ENCODE measurements at regions not wholly inside any gene's neighbourhood (a gene's known extent, or its start where the extent isn't known, plus 50 kb on each side); places are given as distances from the start of the nearest gene placed in this dataset. TPM values are rescaled to one million over a fixed set of nuclear protein-coding genes. Genes with fewer than 3 reads are reported as not detected.
A peak's percentile ranks its signal among the peaks of the same experiment; 100 is the strongest.

- H3K27me3 Mint-ChIP-seq (ENCODE audit: low read depth) = no peaks in the 10 kb centered on the region
- no peak for TF ChIP-seq CTCF (conservative IDR thresholded peaks at IDR 0.05)
- H3K9me3 Mint-ChIP-seq = peaks cover 2% of the 10 kb centered on the region
- H3K4me3 Mint-ChIP-seq = no peak overlapping the region
- no peak for DNase-seq (ENCODE audit: low read depth, low spot score)
- peak overlapping the region; percentile 53 for H3K27ac Mint-ChIP-seq (ENCODE audit: unreplicated experiment)
- H3K36me3 Mint-ChIP-seq (ENCODE audit: low read depth) = no peaks in the 10 kb centered on the region
- H3K4me1 Mint-ChIP-seq = no peaks in the 10 kb centered on the region
Measured at GRCh38 chr11:104222464-104222863, 58.5 kb upstream of the PDGFD start.

GRCh38 chr11:104221455-104221854, 57.5 kb upstream of the PDGFD start:
- TF ChIP-seq CTCF (conservative IDR thresholded peaks at IDR 0.05) = no peak
- no peaks in the 10 kb centered on the region for H3K27me3 Mint-ChIP-seq (ENCODE audit: low read depth)
- H3K9me3 Mint-ChIP-seq = peaks cover 2% of the 10 kb centered on the region
- no peaks in the 10 kb centered on the region for H3K36me3 Mint-ChIP-seq (ENCODE audit: low read depth)
- DNase-seq (ENCODE audit: low read depth, low spot score) = no peak
- no peaks in the 10 kb centered on the region for H3K4me1 Mint-ChIP-seq
- H3K4me3 Mint-ChIP-seq = no peak overlapping the region
- no peak overlapping the region for H3K27ac Mint-ChIP-seq (ENCODE audit: unreplicated experiment)

GRCh38 chr11:104219096-104219495, 55.1 kb upstream of the PDGFD start:
- peaks cover 6% of the 10 kb centered on the region for H3K9me3 Mint-ChIP-seq
- DNase-seq (ENCODE audit: low read depth, low spot score) = no peak
- no peaks in the 10 kb centered on the region for H3K36me3 Mint-ChIP-seq (ENCODE audit: low read depth)
- H3K4me1 Mint-ChIP-seq = no peaks in the 10 kb centered on the region
- no peaks in the 10 kb centered on the region for H3K27me3 Mint-ChIP-seq (ENCODE audit: low read depth)
- H3K4me3 Mint-ChIP-seq = no peak overlapping the region
- peak overlapping the region; percentile 75 for H3K27ac Mint-ChIP-seq (ENCODE audit: unreplicated experiment)
- no peak for TF ChIP-seq CTCF (conservative IDR thresholded peaks at IDR 0.05)

GRCh38 chr11:104214517-104214916, 50.6 kb upstream of the PDGFD start:
- Mint-ChIP-seq H3K4me1 (no peaks in the 10 kb centered on the region), H3K9me3 (peaks cover 9% of the 10 kb centered on the region)

More at GRCh38 chr11:104214517-104214916, 50.6 kb upstream of the PDGFD start:
- no peaks in the 10 kb centered on the region for H3K27me3 Mint-ChIP-seq (ENCODE audit: low read depth)
- TF ChIP-seq CTCF (conservative IDR thresholded peaks at IDR 0.05) = no peak
- DNase-seq (ENCODE audit: low read depth, low spot score) = no peak
- H3K4me3 Mint-ChIP-seq = no peak overlapping the region
- peaks cover 2% of the 10 kb centered on the region for H3K36me3 Mint-ChIP-seq (ENCODE audit: low read depth)
- H3K27ac Mint-ChIP-seq (ENCODE audit: unreplicated experiment) = no peak overlapping the region

Small RNAs in the stretch of these regions (microRNA-seq; reads per million reads assigned to microRNA genes)
- gene MIR7641-1 = not detected
